Forelimb muscle (tissue), 1 donor: ENCODE measurements at regions not wholly inside any gene's neighbourhood (a gene's known extent, or its start where the extent isn't known, plus 50 kb on each side); places are given as distances from the start of the nearest gene placed in this dataset.
"Not testable (repeated sequence)": the region's sequence is repeated elsewhere in the genome, so short reads cannot be mapped to it uniquely, and the experiment has no call there.

Experiments
- DNase-seq: peaks from one replicate; pipeline ENCODE4 v3.0.0-alpha.2; 2013; ENCODE audit warnings: low read depth

DNA sequence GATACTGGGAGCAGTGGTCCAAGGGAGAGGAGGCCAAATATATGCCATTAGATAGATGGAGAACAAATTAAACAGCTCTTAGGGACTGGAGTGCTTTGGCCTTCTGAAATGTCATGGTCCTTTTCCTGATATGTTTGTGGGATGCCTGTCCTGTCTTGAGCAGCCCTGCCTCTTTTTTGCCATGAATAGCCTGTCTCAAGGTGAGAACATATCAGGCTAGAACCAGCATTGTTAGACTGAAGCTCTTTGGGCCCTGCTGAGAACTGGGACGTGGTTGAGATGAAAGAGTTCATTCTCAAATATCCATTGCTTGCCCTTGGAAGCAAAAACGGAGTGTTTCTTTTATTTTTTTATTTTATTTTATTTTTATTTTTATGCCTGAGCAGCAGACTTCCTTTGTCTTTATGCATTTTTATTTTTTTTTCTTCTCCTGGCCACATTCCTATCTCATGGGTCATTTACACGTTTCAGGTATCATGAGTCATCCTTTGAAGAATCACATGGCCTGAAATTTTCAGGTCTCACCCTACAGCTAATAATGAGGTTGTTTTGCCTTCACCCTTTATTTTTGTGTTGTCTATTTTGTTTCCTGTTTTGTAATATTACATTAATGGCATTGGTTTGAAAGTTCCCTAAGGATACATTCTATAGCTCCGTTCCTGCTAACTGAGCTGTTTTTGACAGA is 371.4 kb downstream of the PSAT1 start:
- DNase-seq = no peak

DNA sequence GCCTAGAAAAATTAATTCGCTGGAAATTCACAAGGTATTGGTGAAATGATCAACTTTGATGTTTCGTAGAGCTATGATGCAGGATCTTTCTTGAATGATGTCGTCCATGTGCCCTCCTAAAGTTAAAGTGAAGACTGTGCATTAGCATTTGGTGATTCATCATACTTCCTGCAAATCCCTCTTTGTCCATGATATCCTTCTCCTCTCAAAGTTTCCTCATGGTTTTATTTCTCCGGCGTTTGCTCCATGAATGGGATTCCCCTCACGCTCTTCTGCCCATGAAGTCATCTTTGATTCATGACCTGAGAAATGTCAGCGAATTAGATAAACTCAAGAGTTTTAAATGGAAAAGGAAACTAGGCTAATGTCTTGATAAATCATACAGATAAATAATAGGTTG is 372.7 kb downstream of the PSAT1 start:
- DNase-seq = no peak

DNA sequence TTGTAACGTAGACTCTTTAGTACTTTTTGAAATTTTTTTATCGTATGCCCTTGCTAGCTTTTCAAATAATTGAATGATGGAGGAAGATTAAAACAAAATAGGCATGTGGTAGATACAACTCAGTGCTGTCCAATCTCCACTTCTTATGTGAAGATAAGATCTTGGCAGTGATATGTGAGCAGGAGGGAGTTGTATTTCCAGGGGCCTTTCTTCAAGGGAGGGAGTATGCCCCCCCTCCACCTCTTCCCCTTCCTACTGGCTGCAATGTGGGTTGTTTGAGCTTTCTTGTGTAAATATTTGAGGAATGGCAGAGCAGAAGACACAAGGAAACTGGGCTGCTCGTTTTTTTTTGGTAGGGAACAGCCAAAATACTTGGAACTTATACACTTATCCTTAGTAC is 374.9 kb downstream of the PSAT1 start:
- DNase-seq = no peak

DNA sequence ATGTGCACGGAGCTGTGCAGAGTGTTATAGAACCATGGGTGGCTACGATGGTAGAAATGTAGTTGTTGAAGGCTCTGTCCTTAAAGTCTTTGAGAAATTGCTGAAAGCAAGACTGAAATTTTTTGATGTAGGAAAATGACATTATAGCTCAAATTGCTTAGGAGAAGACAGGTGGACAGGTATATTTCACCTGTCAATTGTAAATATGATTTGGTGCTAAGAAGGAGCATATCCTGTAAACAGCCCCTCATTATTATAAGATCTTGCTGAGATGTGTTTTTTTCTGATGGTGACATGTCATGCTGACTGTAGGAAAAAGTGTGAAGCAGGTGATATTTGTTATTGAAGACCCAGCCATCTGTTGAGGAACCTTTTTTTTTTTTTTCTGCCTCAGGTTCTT is 377.9 kb downstream of the PSAT1 start:
- DNase-seq = no peak

DNA sequence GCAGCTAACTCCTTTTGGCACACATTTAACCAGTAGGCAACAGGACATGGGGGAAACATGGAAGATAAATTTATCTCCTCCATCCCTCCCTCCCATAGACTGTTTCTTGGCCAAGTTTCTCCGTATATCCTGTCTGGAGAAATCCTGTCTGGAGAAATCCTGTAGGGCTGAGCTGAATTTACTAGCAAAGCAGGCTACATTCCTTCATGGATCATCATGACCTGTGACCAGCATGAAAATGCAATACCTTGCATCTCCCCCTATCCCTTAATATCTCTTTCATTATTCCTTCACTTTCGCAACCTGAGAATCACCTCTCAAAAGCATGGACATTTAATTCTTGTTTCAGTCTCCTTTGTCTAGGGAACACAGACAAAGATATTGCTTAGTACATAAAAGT is 379.1 kb downstream of the PSAT1 start:
- DNase-seq = no peak

DNA sequence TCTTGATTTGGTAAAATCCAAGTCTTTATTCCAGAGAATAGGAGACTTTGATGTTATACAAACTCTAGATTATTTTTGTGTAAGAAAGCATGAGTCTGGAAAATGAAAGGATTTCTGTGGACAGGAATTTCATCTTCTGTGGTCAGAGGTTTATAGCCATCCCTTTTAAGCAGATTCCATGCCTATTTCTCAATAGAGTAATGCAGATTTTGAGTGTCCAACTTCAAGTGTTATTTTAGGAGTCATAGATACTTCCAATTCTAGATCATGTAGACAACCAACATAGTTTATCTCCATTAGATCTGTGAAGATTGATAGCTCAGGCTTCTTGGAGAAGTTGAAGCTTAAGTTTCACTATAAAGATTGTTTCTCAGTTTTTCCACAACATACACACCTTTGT is 379.7 kb downstream of the PSAT1 start:
- DNase-seq = no peak

DNA sequence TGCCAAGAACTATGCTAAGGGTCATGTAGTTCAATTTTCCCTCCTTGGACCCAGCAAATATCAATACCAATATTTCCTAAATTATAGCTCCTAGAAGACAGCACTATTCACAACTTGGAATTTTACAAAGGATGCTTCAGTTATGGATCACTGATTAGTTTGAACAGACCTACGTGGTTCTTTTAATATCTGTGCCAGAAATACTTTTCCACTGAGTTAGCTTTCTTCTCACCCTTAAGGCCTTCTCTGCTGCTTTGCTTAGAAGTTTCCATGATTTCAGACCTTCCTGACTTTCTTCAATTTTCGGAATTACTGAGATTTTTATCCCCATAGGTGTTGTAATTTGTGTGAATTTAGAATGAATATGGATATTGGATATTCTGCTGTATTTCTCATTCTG is 380.4 kb downstream of the PSAT1 start:
- no peak for DNase-seq

DNA sequence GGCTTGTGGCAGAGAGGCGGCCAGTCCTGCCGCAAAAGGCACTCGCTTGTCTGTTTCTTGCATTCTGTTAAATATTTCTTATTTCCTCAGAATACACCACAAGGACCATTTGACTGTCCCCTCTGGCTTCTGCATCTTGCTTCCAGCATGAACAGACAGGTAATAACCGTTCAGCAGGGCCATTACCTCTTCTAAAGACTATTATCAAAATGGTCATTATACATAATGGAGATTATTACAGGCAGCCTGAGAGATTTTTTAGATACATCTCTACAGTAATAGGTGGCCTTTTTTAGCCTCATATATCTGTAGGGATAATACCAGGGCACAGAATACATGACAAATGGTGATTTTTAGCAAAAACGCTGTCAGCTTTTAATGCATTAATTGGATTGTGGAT is 382.0 kb downstream of the PSAT1 start:
- no peak for DNase-seq

DNA sequence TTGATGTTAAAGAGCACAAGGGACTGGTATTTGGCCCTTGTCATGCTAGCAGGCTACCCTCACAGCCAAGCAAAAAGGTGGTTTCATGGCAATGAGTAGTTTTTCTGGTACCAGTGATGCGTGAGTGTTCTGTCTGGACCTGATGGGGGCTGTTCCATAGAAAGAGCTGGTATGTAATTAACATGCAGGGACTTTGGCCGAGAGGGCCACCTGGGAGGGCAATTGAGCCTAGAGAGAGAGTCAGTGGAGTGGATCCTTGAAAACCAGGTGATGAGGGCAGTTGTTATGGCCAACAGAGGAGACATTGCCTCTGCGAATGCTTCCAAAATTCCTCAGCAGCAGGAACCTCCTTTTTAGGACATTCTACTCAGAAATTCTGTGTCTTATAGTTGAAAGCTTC is 383.3 kb downstream of the PSAT1 start:
- no peak for DNase-seq

DNA sequence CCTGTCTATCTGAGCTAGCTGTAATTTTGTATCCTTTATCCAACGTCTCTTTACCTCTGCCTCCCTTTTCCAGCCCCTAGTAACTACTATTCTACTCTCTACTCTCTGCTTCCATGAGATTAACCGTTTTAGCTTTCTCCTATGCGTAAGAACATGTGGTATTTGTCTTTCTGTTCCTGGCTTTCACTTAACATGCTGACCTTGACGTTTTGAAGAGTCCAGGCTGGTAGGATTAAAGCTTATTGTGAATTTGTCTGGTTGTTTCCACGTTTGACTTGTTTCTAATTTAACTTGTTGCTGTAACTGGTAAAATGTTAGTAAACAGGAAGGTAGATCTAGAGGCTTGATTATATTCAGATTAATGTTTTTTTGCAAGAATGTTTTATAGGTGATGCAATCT is 385.3 kb downstream of the PSAT1 start:
- DNase-seq = no peak

DNA sequence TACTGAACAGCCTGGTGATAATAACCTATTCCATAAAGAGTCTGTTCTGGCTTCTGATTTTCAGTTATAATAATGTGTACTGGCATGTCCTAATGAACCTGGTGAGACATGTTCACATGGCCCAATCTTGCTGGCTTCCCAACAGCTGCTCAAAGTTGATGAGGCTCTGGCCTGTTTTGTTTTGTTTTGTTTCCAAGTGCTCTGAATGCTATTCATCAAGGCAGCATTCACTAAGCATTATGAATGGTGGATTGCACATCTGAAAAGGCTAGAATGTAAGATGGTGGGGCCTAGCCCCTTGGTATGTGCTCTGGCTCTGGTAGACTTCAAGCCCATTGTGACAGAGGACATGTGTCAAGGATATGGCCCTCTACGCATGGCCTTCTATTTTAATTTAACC is 388.5 kb downstream of the PSAT1 start:
- no peak for DNase-seq

DNA sequence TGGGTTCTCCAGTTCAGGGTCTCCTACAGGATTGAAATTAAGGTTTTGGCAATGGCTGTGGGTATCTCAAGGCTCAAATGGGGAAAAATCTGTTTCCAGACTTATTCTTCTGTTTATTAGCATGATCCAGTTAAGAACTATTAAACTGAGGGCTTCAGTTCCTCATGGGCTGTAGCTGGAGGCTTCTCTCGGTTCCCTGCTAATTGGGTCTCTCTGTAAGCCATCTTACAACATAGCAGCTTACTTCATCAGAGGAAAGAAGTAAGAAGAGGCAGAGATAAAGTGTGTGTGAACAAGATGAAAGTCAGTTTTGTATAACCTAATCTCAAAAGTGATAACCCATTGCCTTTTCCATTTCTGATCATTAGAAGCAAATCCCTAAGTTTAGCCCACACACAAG is 391.9 kb downstream of the PSAT1 start:
- DNase-seq = no peak

DNA sequence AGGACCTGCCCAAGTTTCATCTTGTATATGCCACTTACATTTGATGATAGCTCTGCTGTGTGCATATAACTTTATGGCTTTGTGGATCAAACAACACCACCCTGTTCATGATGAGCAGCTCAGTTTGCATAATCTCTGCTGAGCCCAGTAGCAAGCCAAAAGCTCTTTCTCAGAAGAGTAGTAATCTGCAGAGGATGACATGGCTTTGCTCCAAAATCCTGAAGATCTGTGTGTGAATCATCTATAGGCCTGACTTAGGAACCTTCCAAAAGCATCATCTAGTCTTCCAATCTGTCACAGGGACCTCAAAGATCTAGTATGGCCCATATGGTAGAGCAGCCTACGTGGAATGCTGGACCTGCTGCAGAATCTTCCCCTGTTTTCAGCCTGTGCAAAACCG is 394.6 kb downstream of the PSAT1 start:
- no peak for DNase-seq

DNA sequence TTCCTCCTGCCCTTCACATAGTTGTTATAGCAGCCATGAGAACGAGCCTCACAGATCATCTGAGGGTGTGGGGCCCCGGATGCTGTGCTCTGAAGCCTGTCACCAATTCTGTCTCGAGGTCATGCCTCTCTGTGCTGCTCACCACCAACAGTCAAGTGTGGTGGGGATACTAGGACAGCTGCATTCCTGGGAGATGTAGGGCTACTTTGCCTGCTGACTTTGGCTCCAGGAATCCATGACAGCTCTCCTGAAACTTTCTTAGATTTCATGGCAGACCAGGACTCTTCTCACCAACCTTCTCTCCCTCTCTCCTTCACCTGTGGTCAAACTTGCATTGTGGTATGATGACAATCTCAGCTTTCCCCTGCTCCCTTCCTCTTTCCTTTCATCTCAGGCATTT is 395.9 kb downstream of the PSAT1 start:
- DNase-seq = no peak

DNA sequence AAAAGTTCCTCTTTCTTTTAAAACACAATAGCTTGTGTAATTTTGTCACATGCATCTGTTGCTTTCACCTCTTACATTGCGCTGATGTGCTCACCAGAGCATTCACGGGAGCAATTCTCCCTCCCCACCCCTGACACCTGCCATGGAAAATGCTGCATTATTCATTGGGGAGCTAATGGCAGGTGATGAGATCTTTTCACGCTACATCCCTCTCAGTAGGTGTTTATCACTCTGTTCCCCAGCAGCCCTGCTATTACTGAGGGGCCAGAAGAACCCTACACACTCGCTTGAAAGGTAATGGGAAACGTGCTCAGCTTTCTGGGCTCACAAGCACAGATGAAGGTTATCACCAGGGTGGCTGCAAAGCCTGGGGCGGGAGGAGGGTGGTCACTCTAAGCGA is 398.0 kb downstream of the PSAT1 start:
- no peak for DNase-seq

DNA sequence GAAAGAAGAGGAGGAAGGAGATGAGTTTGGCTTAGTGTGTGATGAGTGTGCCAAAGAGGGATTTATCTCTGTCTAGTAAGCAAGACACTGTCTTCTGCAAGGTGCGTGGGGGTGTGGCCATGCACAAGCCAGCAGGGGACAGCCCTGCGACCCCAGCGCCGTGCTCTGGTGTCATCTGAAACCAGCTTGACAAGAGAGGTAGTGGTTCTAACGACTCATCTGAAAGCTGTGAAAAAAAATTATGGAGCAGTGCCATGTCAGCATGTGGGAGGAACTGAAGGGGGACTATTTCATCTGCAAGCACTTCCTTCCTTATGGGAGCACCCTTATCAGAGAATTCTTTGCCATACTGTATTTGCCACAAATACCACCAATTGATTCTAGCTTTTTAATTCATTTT is 398.6 kb downstream of the PSAT1 start:
- DNase-seq = no peak

DNA sequence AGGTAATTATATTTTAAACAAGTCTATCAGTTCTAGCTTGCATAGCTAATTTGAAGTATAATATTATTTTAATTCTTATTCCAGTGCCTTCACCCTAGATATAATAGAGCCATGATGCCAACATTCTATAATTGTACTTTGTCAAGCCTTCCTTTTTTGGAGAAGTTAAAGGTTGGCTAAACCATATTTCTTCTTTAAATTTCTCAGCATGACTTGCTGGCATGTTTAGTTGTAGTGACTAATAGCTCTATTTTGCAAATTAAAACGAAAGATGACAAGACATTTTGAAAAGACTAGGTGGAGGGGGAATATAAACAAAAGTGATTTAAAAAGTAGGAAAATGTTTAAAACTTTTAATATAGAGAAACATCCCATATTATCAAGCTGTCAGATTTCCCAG is 400.7 kb downstream of the PSAT1 start:
- no peak for DNase-seq

DNA sequence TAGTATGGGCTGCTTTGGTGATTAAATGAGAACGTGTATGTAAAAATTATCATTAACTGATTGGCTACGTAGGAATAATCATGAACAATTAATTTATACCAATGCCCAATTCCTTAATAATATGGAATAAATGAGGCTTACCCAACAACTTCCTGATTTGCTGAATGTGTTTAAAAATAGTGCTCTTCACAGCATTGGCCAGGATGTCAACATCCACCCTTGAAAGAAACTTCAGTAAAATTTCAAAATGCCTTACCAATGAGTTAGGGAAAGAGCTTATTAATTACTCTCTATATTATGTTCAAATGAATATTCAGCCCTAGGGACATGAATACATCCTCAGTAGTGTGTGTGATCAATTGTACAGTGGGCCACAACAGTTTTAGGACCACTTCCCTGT is 401.4 kb downstream of the PSAT1 start:
- no peak for DNase-seq

DNA sequence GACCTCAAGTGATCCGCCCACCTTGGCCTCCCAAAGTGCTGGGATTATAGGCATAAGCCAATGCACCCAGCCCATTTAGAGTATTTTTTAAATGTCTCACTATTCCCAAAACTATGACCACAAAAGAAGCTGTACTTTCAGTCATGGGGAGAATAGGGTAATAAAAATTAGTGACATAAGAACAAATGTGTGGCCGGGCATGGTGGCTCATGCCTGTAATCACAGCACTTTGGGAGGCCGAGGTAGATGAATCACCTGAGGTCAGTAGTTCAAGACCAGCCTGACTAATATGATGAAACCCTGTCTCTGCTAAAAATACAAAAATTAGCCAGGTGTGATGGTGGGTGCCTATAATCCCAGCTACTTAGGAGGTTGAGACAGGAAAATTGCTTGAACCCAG is 402.3 kb downstream of the PSAT1 start:
- not testable (repeated sequence) for DNase-seq

DNA sequence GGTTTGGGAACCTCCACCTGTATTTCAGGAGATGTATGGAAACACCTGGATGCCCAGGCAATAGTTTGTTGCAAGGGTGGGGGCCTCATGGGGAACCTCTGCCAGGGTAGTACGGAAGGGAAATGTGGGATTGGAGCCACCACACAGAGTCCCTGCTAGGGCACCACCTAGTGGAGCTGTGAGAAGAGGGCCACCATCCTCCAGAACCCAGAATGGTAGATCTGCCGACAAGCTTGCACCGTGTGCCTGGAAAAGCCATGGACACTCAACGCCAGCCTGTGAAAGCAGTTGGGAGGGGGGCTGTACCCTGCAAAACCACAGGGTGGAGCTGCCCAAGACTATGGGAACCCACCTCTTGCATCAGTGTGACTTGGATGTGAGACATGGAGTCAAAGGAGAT is 407.2 kb downstream of the PSAT1 start:
- DNase-seq = not testable (repeated sequence)

DNA sequence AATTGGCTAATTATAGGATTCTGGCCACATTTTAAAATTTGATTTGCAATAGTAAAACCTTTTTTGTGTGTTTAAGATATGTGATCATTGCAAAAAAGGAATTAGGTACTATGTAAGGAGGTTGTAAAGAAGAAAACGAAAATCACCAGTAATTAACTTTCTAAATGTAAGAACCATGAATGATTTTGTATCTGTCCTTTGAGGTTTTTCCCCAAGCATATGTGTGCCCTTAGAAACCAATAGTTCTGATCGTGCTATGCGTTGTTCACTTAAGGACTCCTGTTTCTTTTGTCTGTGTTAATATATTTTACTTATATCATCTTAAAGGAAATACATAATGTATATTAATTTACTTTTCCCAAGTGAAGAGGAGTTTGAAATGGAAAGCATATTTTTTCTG is 410.2 kb downstream of the PSAT1 start:
- DNase-seq = no peak

DNA sequence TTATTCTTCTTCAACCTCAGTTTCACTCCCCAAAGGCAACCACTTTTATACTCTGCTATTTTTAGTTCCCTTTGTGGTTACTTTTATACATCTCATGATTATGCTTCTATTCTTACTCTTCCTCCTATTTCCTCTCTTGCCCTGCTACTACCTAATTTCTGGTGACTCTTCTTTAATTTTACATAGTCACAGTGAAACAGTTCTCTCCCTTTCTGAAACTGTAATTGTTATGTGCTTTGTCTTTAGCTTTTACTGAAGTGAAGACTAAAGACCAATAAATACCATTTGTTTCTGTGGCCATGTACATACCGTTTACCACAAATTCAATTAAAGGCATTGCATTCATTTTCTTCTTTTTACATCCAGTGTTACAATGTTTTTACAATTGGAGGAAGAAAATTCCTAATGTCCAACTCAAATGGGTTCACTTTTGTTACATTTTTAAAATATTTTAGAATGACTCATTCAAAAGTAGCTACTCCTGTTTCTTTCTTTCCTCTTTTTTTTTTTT is 410.6 kb downstream of the PSAT1 start:
- no peak for DNase-seq

DNA sequence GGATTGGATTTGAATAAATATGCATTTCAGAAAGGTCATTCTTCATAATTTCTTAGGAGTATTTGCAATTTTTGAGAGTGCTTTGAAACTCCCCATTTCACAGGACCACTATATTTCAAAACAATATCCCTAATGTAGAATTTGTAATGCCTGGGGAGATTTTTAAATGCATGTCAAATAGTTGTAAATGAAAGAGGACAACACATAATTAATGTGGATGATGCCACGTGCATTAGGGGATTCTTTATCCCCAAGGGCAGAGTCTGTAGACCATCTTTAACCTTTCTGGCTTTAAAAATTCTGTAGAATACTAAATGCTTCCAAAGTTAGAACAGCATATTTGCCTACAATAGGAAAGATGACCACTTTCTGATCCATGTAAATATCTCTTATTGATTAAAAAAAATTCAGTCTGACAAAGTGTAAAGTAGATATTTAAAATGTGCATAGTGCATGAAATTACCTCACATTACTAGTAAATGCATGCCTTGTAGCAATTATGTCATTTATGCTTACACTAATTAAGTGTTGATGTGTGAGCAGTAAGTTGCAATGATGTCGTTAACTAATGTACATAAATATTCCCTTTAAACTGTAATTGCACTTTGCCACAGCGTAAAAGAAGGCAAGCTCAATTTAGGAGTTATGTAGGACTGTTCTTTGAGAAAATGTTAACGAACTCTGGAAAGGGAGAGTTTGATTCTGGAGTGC is 416.1 kb downstream of the PSAT1 start:
- no peak for DNase-seq
